ENCODE measurements at regions not wholly inside any gene's neighbourhood (a gene's known extent, or its start where the extent isn't known, plus 50 kb on each side); places are given as distances from the start of the nearest gene placed in this dataset.

DNA sequence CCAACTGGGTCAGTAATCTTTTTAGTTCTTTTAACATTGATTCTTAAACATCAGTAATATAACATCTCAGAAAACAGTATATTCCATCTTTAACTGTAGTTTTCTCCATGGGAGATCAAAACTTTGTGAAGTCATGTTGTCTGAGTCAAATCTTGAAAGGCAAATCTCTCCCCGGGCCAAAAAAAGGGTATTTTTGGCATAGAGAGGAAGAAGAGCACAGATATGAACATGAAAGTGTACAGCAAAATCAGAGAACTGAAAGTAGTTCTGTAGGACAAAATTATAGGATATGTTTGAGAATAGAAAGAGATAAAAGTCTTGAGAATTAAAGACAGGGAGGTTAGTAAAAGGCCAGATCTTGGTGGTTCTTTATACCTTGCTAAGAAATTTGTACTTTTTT is 176.4 kb upstream of the GYPA start:
- no peak overlapping the region for H3K27ac ChIP-seq (ENCODE audit: low read depth, low read length)
- H3K36me3 ChIP-seq (ENCODE audit: control insufficient read depth, insufficient read depth, low read length) = no peaks in the 10 kb centered on the region
- no peak overlapping the region for H3K4me3 ChIP-seq (ENCODE audit: low read length)
- no peaks in the 10 kb centered on the region for H3K27me3 ChIP-seq (ENCODE audit: control insufficient read depth, insufficient read depth, low read length)
- no peaks in the 10 kb centered on the region for H3K4me1 ChIP-seq (ENCODE audit: control insufficient read depth, insufficient read depth, low read length)
- H3K9ac ChIP-seq (ENCODE audit: low read length) = no peak overlapping the region

- Histone ChIP-seq H3K27me3 (ENCODE audit: control insufficient read depth, insufficient read depth, low read length) (no peaks in the 10 kb centered on the region), H3K27ac (ENCODE audit: low read depth, low read length) (no peak overlapping the region)
Measured at GRCh38 chr4:144318797-144319196, 178.3 kb upstream of the GYPA start.

GRCh38 chr4:144336633-144337032 is 196.1 kb upstream of the GYPA start:
- Histone ChIP-seq H3K4me1 (ENCODE audit: control insufficient read depth, insufficient read depth, low read length) (no peaks in the 10 kb centered on the region), H3K27me3 (ENCODE audit: control insufficient read depth, insufficient read depth, low read length) (no peaks in the 10 kb centered on the region), H3K9ac (ENCODE audit: low read length) (no peak overlapping the region), H3K36me3 (ENCODE audit: control insufficient read depth, insufficient read depth, low read length) (no peaks in the 10 kb centered on the region), H3K27ac (ENCODE audit: low read depth, low read length) (no peak overlapping the region), H3K4me3 (ENCODE audit: low read length) (no peak overlapping the region)

More at GRCh38 chr4:144318797-144319196, 178.3 kb upstream of the GYPA start:
- no peaks in the 10 kb centered on the region for H3K4me1 ChIP-seq (ENCODE audit: control insufficient read depth, insufficient read depth, low read length)
- no peak overlapping the region for H3K9ac ChIP-seq (ENCODE audit: low read length)
- no peak overlapping the region for H3K4me3 ChIP-seq (ENCODE audit: low read length)
- H3K36me3 ChIP-seq (ENCODE audit: control insufficient read depth, insufficient read depth, low read length) = no peaks in the 10 kb centered on the region

DNA sequence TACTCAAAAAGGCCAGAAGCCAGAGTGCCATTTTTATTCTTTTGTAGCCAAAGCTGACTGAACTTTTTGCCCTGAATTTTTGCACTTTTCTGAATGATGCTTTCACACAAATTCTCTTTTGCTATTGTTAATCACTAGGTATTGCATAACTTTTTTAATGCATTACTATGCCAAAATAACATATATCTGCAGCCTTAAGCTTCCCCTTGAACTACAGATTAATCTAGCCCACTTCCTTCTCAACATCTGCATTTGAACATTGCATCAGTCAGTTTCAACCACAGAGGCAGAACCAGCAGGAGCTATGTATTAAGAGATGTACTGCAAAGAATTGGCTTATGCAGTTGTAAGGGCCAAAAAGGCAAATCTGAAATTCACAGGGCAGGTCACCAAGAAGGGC is 197.6 kb upstream of the GYPA start:
- H3K27me3 ChIP-seq (ENCODE audit: control insufficient read depth, insufficient read depth, low read length) = no peaks in the 10 kb centered on the region
- no peak overlapping the region for H3K27ac ChIP-seq (ENCODE audit: low read depth, low read length)
- no peaks in the 10 kb centered on the region for H3K36me3 ChIP-seq (ENCODE audit: control insufficient read depth, insufficient read depth, low read length)
- H3K9ac ChIP-seq (ENCODE audit: low read length) = no peak overlapping the region
- no peak overlapping the region for H3K4me3 ChIP-seq (ENCODE audit: low read length)
- H3K4me1 ChIP-seq (ENCODE audit: control insufficient read depth, insufficient read depth, low read length) = no peaks in the 10 kb centered on the region

- Histone ChIP-seq H3K9ac (ENCODE audit: low read length) (no peak overlapping the region), H3K27ac (ENCODE audit: low read depth, low read length) (no peak overlapping the region), H3K36me3 (ENCODE audit: control insufficient read depth, insufficient read depth, low read length) (no peaks in the 10 kb centered on the region), H3K4me3 (ENCODE audit: low read length) (no peak overlapping the region), H3K27me3 (ENCODE audit: control insufficient read depth, insufficient read depth, low read length) (no peaks in the 10 kb centered on the region), H3K4me1 (ENCODE audit: control insufficient read depth, insufficient read depth, low read length) (no peaks in the 10 kb centered on the region)
Measured at GRCh38 chr4:144338834-144339233, 198.3 kb upstream of the GYPA start.

- no peaks in the 10 kb centered on the region for H3K36me3 ChIP-seq (ENCODE audit: control insufficient read depth, insufficient read depth, low read length)
- no peak overlapping the region for H3K4me3 ChIP-seq (ENCODE audit: low read length)
- H3K4me1 ChIP-seq (ENCODE audit: control insufficient read depth, insufficient read depth, low read length) = no peaks in the 10 kb centered on the region
- no peak overlapping the region for H3K27ac ChIP-seq (ENCODE audit: low read depth, low read length)
- H3K9ac ChIP-seq (ENCODE audit: low read length) = no peak overlapping the region
- no peaks in the 10 kb centered on the region for H3K27me3 ChIP-seq (ENCODE audit: control insufficient read depth, insufficient read depth, low read length)
Measured at GRCh38 chr4:144340931-144341330, 200.4 kb upstream of the GYPA start.

GRCh38 chr4:144342949-144343760 is 202.6 kb upstream of the GYPA start:
- Histone ChIP-seq H3K36me3 (ENCODE audit: control insufficient read depth, insufficient read depth, low read length) (no peaks in the 10 kb centered on the region), H3K4me1 (ENCODE audit: control insufficient read depth, insufficient read depth, low read length) (no peaks in the 10 kb centered on the region)

DNA sequence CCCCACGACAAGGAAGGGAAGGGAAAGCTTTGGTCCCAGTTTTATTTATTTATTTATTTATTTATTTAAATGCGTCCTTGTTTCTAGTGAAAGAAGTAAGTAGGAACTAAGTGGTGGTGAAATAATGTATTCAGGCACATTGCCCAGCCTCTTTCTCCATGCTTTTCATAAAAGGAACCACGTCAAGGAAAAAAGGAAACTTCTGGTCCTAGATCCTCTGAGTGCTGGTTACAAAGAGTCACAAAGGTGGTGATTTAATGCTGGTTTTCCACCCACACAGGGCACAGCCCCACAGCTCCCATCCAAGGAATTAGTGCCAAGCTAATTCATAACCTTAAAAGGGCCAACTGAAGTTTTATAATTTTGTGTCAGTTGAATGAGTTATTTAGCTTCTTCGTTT is 206.6 kb upstream of the GYPA start:
- Histone ChIP-seq H3K27ac (ENCODE audit: low read depth, low read length) (no peak overlapping the region), H3K4me3 (ENCODE audit: low read length) (no peak overlapping the region), H3K9ac (ENCODE audit: low read length) (no peak overlapping the region), H3K4me1 (ENCODE audit: control insufficient read depth, insufficient read depth, low read length) (no peaks in the 10 kb centered on the region), H3K27me3 (ENCODE audit: control insufficient read depth, insufficient read depth, low read length) (no peaks in the 10 kb centered on the region), H3K36me3 (ENCODE audit: control insufficient read depth, insufficient read depth, low read length) (no peaks in the 10 kb centered on the region)

More at GRCh38 chr4:144342949-144343760, 202.6 kb upstream of the GYPA start:
- Histone ChIP-seq H3K27me3 (ENCODE audit: control insufficient read depth, insufficient read depth, low read length) (no peaks in the 10 kb centered on the region), H3K9ac (ENCODE audit: low read length) (no peak overlapping the region), H3K27ac (ENCODE audit: low read depth, low read length) (no peak overlapping the region), H3K4me3 (ENCODE audit: low read length) (no peak overlapping the region)

DNA sequence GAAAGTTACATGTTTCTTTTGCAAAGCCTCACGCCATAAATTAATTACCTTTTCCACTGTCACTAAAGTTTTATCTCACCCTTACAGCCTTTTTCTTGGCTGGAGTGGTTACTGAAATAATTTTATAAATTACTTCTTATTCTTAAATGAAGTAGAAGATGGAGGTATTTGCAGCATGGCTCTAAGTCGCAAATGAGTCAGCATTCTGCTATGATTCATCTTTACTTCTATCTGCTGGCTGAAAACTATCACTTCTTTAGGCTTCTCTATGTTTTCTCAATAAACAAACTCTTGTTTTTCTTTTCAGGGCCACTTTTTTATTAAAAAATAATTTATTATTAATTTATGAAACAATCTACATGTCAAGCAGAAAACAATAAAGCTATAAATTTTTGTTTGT is 210.2 kb upstream of the GYPA start:
- Histone ChIP-seq H3K27me3 (ENCODE audit: control insufficient read depth, insufficient read depth, low read length) (no peaks in the 10 kb centered on the region), H3K4me3 (ENCODE audit: low read length) (no peak overlapping the region), H3K9ac (ENCODE audit: low read length) (no peak overlapping the region), H3K4me1 (ENCODE audit: control insufficient read depth, insufficient read depth, low read length) (no peaks in the 10 kb centered on the region), H3K36me3 (ENCODE audit: control insufficient read depth, insufficient read depth, low read length) (no peaks in the 10 kb centered on the region), H3K27ac (ENCODE audit: low read depth, low read length) (no peak overlapping the region)

- Histone ChIP-seq H3K36me3 (ENCODE audit: control insufficient read depth, insufficient read depth, low read length) (no peaks in the 10 kb centered on the region), H3K27me3 (ENCODE audit: control insufficient read depth, insufficient read depth, low read length) (no peaks in the 10 kb centered on the region), H3K4me3 (ENCODE audit: low read length) (no peak overlapping the region), H3K4me1 (ENCODE audit: control insufficient read depth, insufficient read depth, low read length) (no peaks in the 10 kb centered on the region), H3K27ac (ENCODE audit: low read depth, low read length) (no peak overlapping the region), H3K9ac (ENCODE audit: low read length) (no peak overlapping the region)
Measured at GRCh38 chr4:144351306-144351705, 210.8 kb upstream of the GYPA start.

DNA sequence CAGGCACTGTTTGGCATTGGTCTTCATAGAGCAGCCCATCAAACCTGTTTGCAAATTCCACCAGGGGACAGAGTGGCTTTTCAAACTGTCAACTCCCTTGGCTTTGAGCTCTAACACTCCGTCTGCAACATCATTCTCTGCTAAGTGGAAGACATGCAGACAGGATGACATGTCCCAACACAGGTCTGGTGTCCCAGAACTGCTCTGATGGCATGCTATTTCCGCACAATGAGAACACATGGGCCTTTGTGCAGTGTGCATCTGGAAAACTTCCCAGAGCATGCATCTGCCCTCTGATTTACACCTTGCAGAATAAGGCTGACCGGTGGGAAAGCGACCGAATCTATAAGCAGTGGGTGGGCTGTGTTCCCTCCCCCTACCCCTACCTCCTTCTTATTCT is 212.8 kb upstream of the GYPA start:
- no peaks in the 10 kb centered on the region for H3K36me3 ChIP-seq (ENCODE audit: control insufficient read depth, insufficient read depth, low read length)
- H3K4me3 ChIP-seq (ENCODE audit: low read length) = no peak overlapping the region
- H3K4me1 ChIP-seq (ENCODE audit: control insufficient read depth, insufficient read depth, low read length) = no peaks in the 10 kb centered on the region
- H3K27ac ChIP-seq (ENCODE audit: low read depth, low read length) = no peak overlapping the region
- H3K9ac ChIP-seq (ENCODE audit: low read length) = no peak overlapping the region
- H3K27me3 ChIP-seq (ENCODE audit: control insufficient read depth, insufficient read depth, low read length) = no peaks in the 10 kb centered on the region

DNA sequence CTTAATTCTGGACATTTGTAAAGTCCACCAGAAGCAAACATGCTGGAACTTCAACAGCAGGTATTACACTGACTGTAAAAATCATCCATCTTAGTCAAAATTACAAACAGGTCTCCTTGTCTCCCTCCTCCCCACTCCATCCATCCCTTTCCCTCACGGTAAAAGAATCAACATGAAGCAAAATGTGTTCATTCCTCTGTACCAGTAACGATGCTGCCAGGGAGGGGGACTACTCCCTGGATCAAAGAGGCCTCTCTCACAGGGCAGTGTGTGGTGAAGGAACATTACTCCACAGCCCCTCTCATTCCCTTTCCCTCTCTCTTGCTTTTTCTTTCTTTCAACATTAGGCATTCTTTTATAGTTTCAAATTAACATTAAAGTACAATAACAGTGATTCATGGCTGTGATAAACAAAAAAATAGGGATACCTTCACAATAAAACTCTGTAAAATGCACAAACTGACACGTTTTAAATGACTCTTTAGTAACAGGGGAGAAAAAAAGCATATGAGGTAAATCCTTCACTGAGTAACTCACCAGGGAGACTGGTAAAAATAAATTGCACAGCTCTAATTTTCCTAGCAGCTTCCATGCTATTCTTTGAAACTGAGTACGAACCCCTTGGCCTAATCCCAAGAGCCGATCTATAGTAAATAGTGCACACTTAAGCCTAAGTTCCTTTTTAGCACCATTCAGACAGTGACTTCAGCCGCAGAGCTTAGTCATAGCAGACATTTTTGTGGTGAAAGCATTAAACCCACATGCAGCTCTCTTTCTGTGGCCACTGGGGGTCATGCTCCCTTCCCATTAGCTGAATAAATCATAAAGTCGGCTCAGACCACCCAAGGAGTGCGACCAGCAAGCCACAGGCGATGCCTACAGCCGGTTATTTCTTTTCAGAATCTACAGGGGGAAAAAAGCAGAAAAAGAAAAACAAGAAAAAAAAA is 215.6 kb upstream of the GYPA start:
- H3K27me3 ChIP-seq (ENCODE audit: control insufficient read depth, insufficient read depth, low read length) = no peaks in the 10 kb centered on the region
- H3K9ac ChIP-seq (ENCODE audit: low read length) = no peak overlapping the region
- H3K4me1 ChIP-seq (ENCODE audit: control insufficient read depth, insufficient read depth, low read length) = no peaks in the 10 kb centered on the region
- no peak overlapping the region for H3K4me3 ChIP-seq (ENCODE audit: low read length)
- no peak overlapping the region for H3K27ac ChIP-seq (ENCODE audit: low read depth, low read length)
- H3K36me3 ChIP-seq (ENCODE audit: control insufficient read depth, insufficient read depth, low read length) = no peaks in the 10 kb centered on the region

All from rectal smooth muscle tissue (tissue), 1 donor.